Endothelial cell (in vitro differentiated cells): ENCODE measurements at regions not wholly inside any gene's neighbourhood (a gene's known extent, or its start where the extent isn't known, plus 50 kb on each side); places are given as distances from the start of the nearest gene placed in this dataset.

Experiments used
- DNase-seq: peaks from one replicate; pipeline ENCODE4 v3.0.0; 2021; ENCODE audit warnings: low spot score
- H3K27ac Mint-ChIP-seq: one replicate; pipeline ENCODE4 v1.8.0; 2021; ENCODE audit warnings: mixed read lengths, inconsistent platforms; ENCODE audit not compliant: unreplicated experiment
- H3K27me3 Mint-ChIP-seq: one replicate; pipeline ENCODE4 v1.8.0; 2021; ENCODE audit warnings: mild to moderate bottlenecking, moderate library complexity, mixed read lengths, inconsistent platforms; ENCODE audit not compliant: unreplicated experiment
- H3K36me3 Mint-ChIP-seq: one replicate; pipeline ENCODE4 v1.8.0; 2021; ENCODE audit warnings: mild to moderate bottlenecking, low read depth, mixed read lengths, inconsistent platforms; ENCODE audit not compliant: unreplicated experiment
- H3K4me1 Mint-ChIP-seq: one replicate; pipeline ENCODE4 v1.8.0; 2021; ENCODE audit warnings: mild to moderate bottlenecking, mixed read lengths, inconsistent platforms; ENCODE audit not compliant: unreplicated experiment
- H3K4me3 Mint-ChIP-seq: one replicate; pipeline ENCODE4 v1.8.0; 2021; ENCODE audit warnings: mild to moderate bottlenecking, mixed read lengths, inconsistent platforms; ENCODE audit not compliant: unreplicated experiment
- H3K9me3 Mint-ChIP-seq: one replicate; pipeline ENCODE4 v1.8.0; 2021; ENCODE audit warnings: mixed read lengths, inconsistent platforms; ENCODE audit not compliant: unreplicated experiment
- CTCF ChIP-seq: fragments of 200-600 bp; sonication (generic); IDR thresholded peaks from one replicate; pipeline ENCODE4 v1.5.0; 2021; ENCODE audit warnings: antibody characterized with exemption; ENCODE audit not compliant: unreplicated experiment

GRCh38 chr10:44176311-44176710 is 208.6 kb downstream of the CXCL12 start:
- H3K4me1 Mint-ChIP-seq, result no peaks in the 10 kb centered on the region
- TF ChIP-seq CTCF, result no peak
- H3K9me3 Mint-ChIP-seq, result no peaks in the 10 kb centered on the region
- H3K27ac Mint-ChIP-seq, result no peak overlapping the region
- no peak overlapping the region for H3K4me3 Mint-ChIP-seq
- H3K36me3 Mint-ChIP-seq, result no peaks in the 10 kb centered on the region
- peaks cover 2% of the 10 kb centered on the region for H3K27me3 Mint-ChIP-seq
- no peak for DNase-seq

- Mint-ChIP-seq H3K27me3 (peaks cover 2% of the 10 kb centered on the region), H3K9me3 (no peaks in the 10 kb centered on the region), H3K4me3 (no peak overlapping the region), H3K4me1 (no peaks in the 10 kb centered on the region), H3K36me3 (no peaks in the 10 kb centered on the region), H3K27ac (no peak overlapping the region)
- TF ChIP-seq CTCF, result no peak
- no peak for DNase-seq
Measured at GRCh38 chr10:44173608-44173894, 211.3 kb downstream of the CXCL12 start.

- DNase-seq, result no peak
- Mint-ChIP-seq H3K27me3 (peaks cover 2% of the 10 kb centered on the region), H3K27ac (no peak overlapping the region), H3K9me3 (no peaks in the 10 kb centered on the region), H3K36me3 (no peaks in the 10 kb centered on the region), H3K4me1 (no peaks in the 10 kb centered on the region), H3K4me3 (no peak overlapping the region)
- no peak for TF ChIP-seq CTCF
Measured at GRCh38 chr10:44172883-44173607, 211.9 kb downstream of the CXCL12 start.

- DNase-seq, result no peak
- no peak overlapping the region for H3K4me3 Mint-ChIP-seq
Measured at GRCh38 chr10:44171765-44172164, 213.1 kb downstream of the CXCL12 start.

More at GRCh38 chr10:44171765-44172164, 213.1 kb downstream of the CXCL12 start:
- TF ChIP-seq CTCF, result no peak
- H3K9me3 Mint-ChIP-seq, result no peaks in the 10 kb centered on the region
- no peaks in the 10 kb centered on the region for H3K4me1 Mint-ChIP-seq
- H3K27ac Mint-ChIP-seq, result no peak overlapping the region
- no peaks in the 10 kb centered on the region for H3K36me3 Mint-ChIP-seq
- H3K27me3 Mint-ChIP-seq, result no peaks in the 10 kb centered on the region
